ENCODE measurements at regions not wholly inside any gene's neighbourhood (a gene's known extent, or its start where the extent isn't known, plus 50 kb on each side); places are given as distances from the start of the nearest gene placed in this dataset.

DNA sequence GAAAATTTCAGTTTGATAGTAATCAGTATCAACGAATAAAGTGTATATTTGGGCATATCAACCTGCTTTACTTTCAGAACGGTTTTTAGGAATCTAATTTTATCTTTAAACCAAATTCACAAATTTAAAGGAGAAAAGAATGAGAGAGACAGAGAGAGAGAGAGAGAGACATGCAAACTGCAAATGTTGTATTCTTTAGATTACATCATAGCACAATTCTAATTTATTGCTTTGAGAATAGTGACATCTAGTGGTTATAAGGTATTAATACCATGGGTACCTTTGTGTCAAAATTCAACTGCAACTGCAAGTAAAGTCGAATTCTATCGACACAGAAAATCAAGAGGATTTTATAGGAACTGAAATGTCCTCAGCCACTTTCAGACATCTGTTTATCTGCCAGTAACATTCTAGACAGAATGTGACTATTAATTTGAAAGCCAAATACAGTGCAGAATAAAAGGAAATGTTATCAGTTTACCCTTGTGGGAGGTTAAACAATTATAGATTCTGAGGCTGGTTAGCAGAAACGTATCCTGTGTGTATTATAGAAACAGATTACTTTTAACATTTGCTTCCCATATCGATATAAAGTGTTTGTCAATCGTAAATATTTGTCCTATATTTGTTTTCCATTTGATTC, 529.8 kb upstream of the VRK2 start:
- TF ChIP-seq POLR2A (IDR thresholded peaks at IDR 0.05; ENCODE audit: low read length) (no peak), GATA1 (IDR thresholded peaks at IDR 0.05; ENCODE audit: low read depth, low read length) (no peak)

Data from erythroblast (primary cell).